Keratinocyte (primary cell): ENCODE measurements at regions not wholly inside any gene's neighbourhood (a gene's known extent, or its start where the extent isn't known, plus 50 kb on each side); places are given as distances from the start of the nearest gene placed in this dataset.

Experiments
- DNase-seq: peaks from one replicate; pipeline ENCODE4 v3.0.0-alpha.2; 2011; ENCODE audit warnings: low read depth, missing footprints, low spot score
- FAIRE-seq: peaks from 2 replicates; lab custom pipeline; 2011; peaks lifted over from hg19 to GRCh38; lab: Jason Lieb, UNC
- H2AFZ ChIP-seq: 2 replicates; pipeline ENCODE4 v1.6.0; 2012; ENCODE audit warnings: low read length, control low read depth, inconsistent platforms; ENCODE audit not compliant: control insufficient read depth
- H3K27ac ChIP-seq: 2 replicates; pipeline ENCODE4 v1.5.1; 2011; ENCODE audit warnings: low read length; ENCODE audit not compliant: control insufficient read depth, insufficient read depth
- H3K27me3 ChIP-seq: 3 replicates; pipeline ENCODE4 v1.6.0; 2011; ENCODE audit warnings: low read length; ENCODE audit not compliant: control insufficient read depth, insufficient read depth; ENCODE audit errors: extremely low read depth
- H3K36me3 ChIP-seq, 2 experiments: 2 replicates in 1 of 2; 3 replicates in 1 of 2; pipeline ENCODE4 v1.5.1; 2011; ENCODE audit warnings: low read length in 2 of 2, mild to moderate bottlenecking in 1 of 2; ENCODE audit not compliant: control insufficient read depth in 2 of 2, insufficient read depth in 2 of 2; ENCODE audit errors: extremely low read depth in 1 of 2
- H3K4me1 ChIP-seq: 3 replicates; pipeline ENCODE4 v1.5.1; 2011; ENCODE audit warnings: low read length; ENCODE audit not compliant: control insufficient read depth, insufficient read depth; ENCODE audit errors: extremely low read depth
- H3K4me2 ChIP-seq: 3 replicates; pipeline ENCODE4 v1.6.0; 2011; ENCODE audit warnings: low read depth, low read length; ENCODE audit not compliant: control insufficient read depth, insufficient read depth; ENCODE audit errors: extremely low read depth
- H3K4me3 ChIP-seq, 3 experiments: fragments of 200-600 bp in 1 of 3; sonication (generic) in 1 of 3; 2 replicates in 2 of 3; 3 replicates in 1 of 3; pipeline ENCODE4 v1.5.1; 2011 to 2016; ENCODE audit warnings: low read length in 3 of 3, mild to moderate bottlenecking in 3 of 3, control low read depth in 2 of 3, inconsistent platforms in 1 of 3, low read depth in 1 of 3, mixed read lengths in 1 of 3, mixed run types in 1 of 3, moderate library complexity in 1 of 3; ENCODE audit not compliant: control insufficient read depth in 2 of 3, insufficient read depth in 2 of 3; ENCODE audit errors: extremely low read depth in 1 of 3
- H3K79me2 ChIP-seq: 2 replicates; pipeline ENCODE4 v1.6.0; 2012; ENCODE audit warnings: low read length; ENCODE audit not compliant: control insufficient read depth, insufficient read depth
- H3K9ac ChIP-seq: 3 replicates; pipeline ENCODE4 v1.6.0; 2011; ENCODE audit warnings: low read length; ENCODE audit not compliant: control insufficient read depth, insufficient read depth; ENCODE audit errors: extremely low read depth
- H3K9me1 ChIP-seq: 3 replicates; pipeline ENCODE4 v1.6.0; 2011; ENCODE audit warnings: low read length; ENCODE audit not compliant: control insufficient read depth, insufficient read depth; ENCODE audit errors: extremely low read depth
- H3K9me3 ChIP-seq: 2 replicates; pipeline ENCODE4 v1.5.1; 2012; ENCODE audit warnings: low read depth, low read length; ENCODE audit not compliant: control insufficient read depth
- H4K20me1 ChIP-seq: 3 replicates; pipeline ENCODE4 v1.6.0; 2011; ENCODE audit warnings: low read length; ENCODE audit not compliant: control insufficient read depth, insufficient read depth; ENCODE audit errors: extremely low read depth
- CTCF ChIP-seq, 3 experiments: IDR thresholded peaks in 1 of 3; conservative IDR thresholded peaks in 1 of 3; optimal IDR thresholded peaks in 1 of 3; 2 replicates in 2 of 3; 3 replicates in 1 of 3; pipeline versions ENCODE3 to v1.5.1; 2011; ENCODE audit warnings: low read length in 3 of 3, mild to moderate bottlenecking in 3 of 3, moderate library complexity in 2 of 3, control low read depth in 1 of 3, inconsistent platforms in 1 of 3; ENCODE audit not compliant: insufficient read depth in 2 of 3; ENCODE audit errors: extremely low read depth in 1 of 3
- EZH2 ChIP-seq: IDR thresholded peaks from one replicate; pipeline ENCODE4 v1.6.1; 2012; ENCODE audit warnings: inconsistent platforms, mild to moderate bottlenecking, low read length, moderate library complexity
- dilution Hi-C: fragments of 300-500 bp; cut with MboI; formaldehyde crosslinking; loops from one replicate; pipeline ENCODE4 v1.7.0; 2020; ENCODE audit warnings: low sequenced_read_pairs; ENCODE audit not compliant: extremely low pct_ligation_motif_present

DNA sequence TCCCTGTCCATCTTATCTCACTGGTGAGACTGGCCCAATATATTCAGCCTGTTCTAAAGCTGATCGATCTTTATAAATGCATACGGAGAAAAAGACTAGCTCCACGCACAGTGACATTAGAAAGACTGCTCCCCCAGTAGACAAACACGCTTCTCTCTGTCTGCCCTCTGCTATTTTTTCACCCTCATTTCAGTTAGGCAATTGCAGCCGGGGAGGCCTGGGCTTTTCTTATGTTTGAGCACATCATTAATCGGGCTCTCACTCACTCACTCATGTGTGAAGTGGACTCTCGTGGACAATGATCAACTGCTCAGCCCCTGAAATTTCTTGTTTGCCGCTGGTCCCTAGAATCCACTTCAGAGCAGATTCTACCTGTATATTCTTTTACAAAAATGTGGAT is 824.7 kb upstream of the TENM3 start:
- FAIRE-seq (no peak), DNase-seq (no peak)
- Histone ChIP-seq H3K9ac (no peak overlapping the region), H3K9me3 (no peaks in the 10 kb centered on the region), H3K9me1 (no peaks in the 10 kb centered on the region), H3K79me2 (no peaks in the 10 kb centered on the region), H4K20me1 (no peaks in the 10 kb centered on the region), H3K4me3 (no peak overlapping the region), H3K36me3 (no peaks in the 10 kb centered on the region), H2AFZ (no peak overlapping the region), H3K27ac (no peak overlapping the region), H3K4me2 (no peak overlapping the region), H3K27me3 (no peaks in the 10 kb centered on the region), H3K4me1 (no peaks in the 10 kb centered on the region)
- TF ChIP-seq CTCF (optimal IDR thresholded peaks at IDR 0.05 in 1 of 3, IDR thresholded peaks at IDR 0.05 in 1 of 3, conservative IDR thresholded peaks at IDR 0.05 in 1 of 3; ENCODE audit: extremely low read depth in 1 of 3, insufficient read depth in 2 of 3, low read length in 3 of 3) (no peak), EZH2 (no peak)
- dilution Hi-C loops = no loop called here

DNA sequence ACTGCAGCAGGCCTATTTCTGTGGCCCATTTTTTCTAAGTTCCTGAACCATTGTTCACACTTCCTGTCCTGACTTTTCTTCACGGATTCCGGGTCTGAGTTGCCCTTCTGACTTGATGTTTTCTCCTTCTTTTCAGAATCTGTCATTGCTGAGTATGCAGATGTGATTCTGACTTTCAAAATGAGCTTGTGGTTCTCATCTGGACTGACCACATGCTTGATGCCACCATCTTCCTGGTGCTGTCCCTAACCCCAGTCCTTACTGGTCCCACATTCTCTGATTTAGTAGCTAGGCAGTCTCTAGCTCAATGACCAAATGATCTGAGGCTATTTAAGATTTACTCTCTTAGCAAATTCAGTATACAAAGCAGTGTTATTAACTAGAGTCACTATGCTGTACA is 822.3 kb upstream of the TENM3 start:
- no peak overlapping the region for H2AFZ ChIP-seq
- H3K9ac ChIP-seq = no peak overlapping the region
- H3K9me3 ChIP-seq = no peaks in the 10 kb centered on the region
- H3K4me1 ChIP-seq = no peaks in the 10 kb centered on the region
- dilution Hi-C loops = no loop called here
- H3K27me3 ChIP-seq = no peaks in the 10 kb centered on the region
- no peak overlapping the region for H3K4me3 ChIP-seq
- no peak overlapping the region for H3K4me2 ChIP-seq
- FAIRE-seq = no peak
- H3K36me3 ChIP-seq = no peaks in the 10 kb centered on the region
- TF ChIP-seq CTCF (optimal IDR thresholded peaks at IDR 0.05 in 1 of 3, IDR thresholded peaks at IDR 0.05 in 1 of 3, conservative IDR thresholded peaks at IDR 0.05 in 1 of 3; ENCODE audit: extremely low read depth in 1 of 3, insufficient read depth in 2 of 3, low read length in 3 of 3) (no peak), EZH2 (no peak)
- no peaks in the 10 kb centered on the region for H3K9me1 ChIP-seq
- H3K79me2 ChIP-seq = no peaks in the 10 kb centered on the region
- no peaks in the 10 kb centered on the region for H4K20me1 ChIP-seq
- no peak for DNase-seq
- no peak overlapping the region for H3K27ac ChIP-seq
